ENCODE measurements at regions not wholly inside any gene's neighbourhood (a gene's known extent, or its start where the extent isn't known, plus 50 kb on each side); places are given as distances from the start of the nearest gene placed in this dataset.

- Mint-ChIP-seq H3K4me3 (no peak overlapping the region), H3K27me3 (no peaks in the 10 kb centered on the region), H3K4me1 (ENCODE audit: low read depth) (no peaks in the 10 kb centered on the region), H3K36me3 (ENCODE audit: low read depth) (no peaks in the 10 kb centered on the region), H3K9me3 (no peaks in the 10 kb centered on the region), H3K27ac (no peak overlapping the region)
- DNase-seq (no peak), ATAC-seq (no peak)
- ChIA-PET CTCF (no interaction called here), POLR2A (no interaction called here)
- TF ChIP-seq, protein P1, sequence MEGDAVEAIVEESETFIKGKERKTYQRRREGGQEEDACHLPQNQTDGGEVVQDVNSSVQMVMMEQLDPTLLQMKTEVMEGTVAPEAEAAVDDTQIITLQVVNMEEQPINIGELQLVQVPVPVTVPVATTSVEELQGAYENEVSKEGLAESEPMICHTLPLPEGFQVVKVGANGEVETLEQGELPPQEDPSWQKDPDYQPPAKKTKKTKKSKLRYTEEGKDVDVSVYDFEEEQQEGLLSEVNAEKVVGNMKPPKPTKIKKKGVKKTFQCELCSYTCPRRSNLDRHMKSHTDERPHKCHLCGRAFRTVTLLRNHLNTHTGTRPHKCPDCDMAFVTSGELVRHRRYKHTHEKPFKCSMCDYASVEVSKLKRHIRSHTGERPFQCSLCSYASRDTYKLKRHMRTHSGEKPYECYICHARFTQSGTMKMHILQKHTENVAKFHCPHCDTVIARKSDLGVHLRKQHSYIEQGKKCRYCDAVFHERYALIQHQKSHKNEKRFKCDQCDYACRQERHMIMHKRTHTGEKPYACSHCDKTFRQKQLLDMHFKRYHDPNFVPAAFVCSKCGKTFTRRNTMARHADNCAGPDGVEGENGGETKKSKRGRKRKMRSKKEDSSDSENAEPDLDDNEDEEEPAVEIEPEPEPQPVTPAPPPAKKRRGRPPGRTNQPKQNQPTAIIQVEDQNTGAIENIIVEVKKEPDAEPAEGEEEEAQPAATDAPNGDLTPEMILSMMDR (IDR thresholded peaks at IDR 0.05) = no peak
- intact Hi-C loops (cut with micrococcal nuclease) = no loop called here
Observed at GRCh38 chr5:136805466-136805865, 440.1 kb upstream of the TRPC7 start.

DNA sequence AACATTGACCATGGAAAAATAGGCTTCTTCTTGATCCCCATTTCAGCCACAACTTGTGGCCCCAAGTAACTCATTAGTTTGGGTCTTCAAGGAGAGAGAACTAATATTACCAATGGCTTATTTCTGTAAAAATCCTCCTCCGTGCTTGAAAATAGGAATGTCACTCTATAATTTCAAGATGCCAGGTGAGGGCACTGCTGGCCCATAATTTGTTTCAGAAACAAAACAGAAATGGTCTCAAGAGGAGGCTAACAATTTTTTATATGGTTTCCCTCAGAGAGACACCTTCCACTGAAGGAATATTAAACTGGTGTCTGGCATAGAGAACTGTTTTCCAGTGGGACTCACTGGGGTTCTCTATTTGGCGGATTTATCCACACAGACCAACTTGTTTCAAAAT lies 437.0 kb upstream of the TRPC7 start:
- no peaks in the 10 kb centered on the region for H3K36me3 Mint-ChIP-seq (ENCODE audit: low read depth)
- TF ChIP-seq, protein P1 (IDR thresholded peaks at IDR 0.05) = no peak
- POLR2A ChIA-PET = no interaction called here
- intact Hi-C loops (cut with micrococcal nuclease) = no loop called here
- no peaks in the 10 kb centered on the region for H3K9me3 Mint-ChIP-seq
- H3K4me1 Mint-ChIP-seq (ENCODE audit: low read depth) = no peaks in the 10 kb centered on the region
- no peak for ATAC-seq
- H3K4me3 Mint-ChIP-seq = no peak overlapping the region
- H3K27ac Mint-ChIP-seq = no peak overlapping the region
- CTCF ChIA-PET = no interaction called here
- H3K27me3 Mint-ChIP-seq = no peaks in the 10 kb centered on the region
- no peak for DNase-seq

- Mint-ChIP-seq H3K27ac (no peak overlapping the region), H3K4me1 (ENCODE audit: low read depth) (no peaks in the 10 kb centered on the region), H3K9me3 (no peaks in the 10 kb centered on the region), H3K27me3 (no peaks in the 10 kb centered on the region), H3K36me3 (ENCODE audit: low read depth) (no peaks in the 10 kb centered on the region), H3K4me3 (no peak overlapping the region)
- ATAC-seq (no peak), DNase-seq (no peak)
- CTCF ChIA-PET = no interaction called here
- POLR2A ChIA-PET = no interaction called here
- TF ChIP-seq, protein P1 (IDR thresholded peaks at IDR 0.05) = no peak
- intact Hi-C loops (cut with micrococcal nuclease) = no loop called here
Observed at GRCh38 chr5:136799806-136800372, 434.5 kb upstream of the TRPC7 start.

- CTCF ChIA-PET = no interaction called here
- Mint-ChIP-seq H3K27ac (no peak overlapping the region), H3K4me1 (ENCODE audit: low read depth) (no peaks in the 10 kb centered on the region), H3K27me3 (no peaks in the 10 kb centered on the region), H3K36me3 (ENCODE audit: low read depth) (no peaks in the 10 kb centered on the region), H3K4me3 (no peak overlapping the region), H3K9me3 (peaks cover 1% of the 10 kb centered on the region)
- TF ChIP-seq, protein P1 (IDR thresholded peaks at IDR 0.05) = no peak
- DNase-seq (no peak), ATAC-seq (no peak)
- POLR2A ChIA-PET = no interaction called here
- intact Hi-C loops (cut with micrococcal nuclease) = no loop called here
Observed at GRCh38 chr5:136793300-136793699, 428.0 kb upstream of the TRPC7 start.

DNA sequence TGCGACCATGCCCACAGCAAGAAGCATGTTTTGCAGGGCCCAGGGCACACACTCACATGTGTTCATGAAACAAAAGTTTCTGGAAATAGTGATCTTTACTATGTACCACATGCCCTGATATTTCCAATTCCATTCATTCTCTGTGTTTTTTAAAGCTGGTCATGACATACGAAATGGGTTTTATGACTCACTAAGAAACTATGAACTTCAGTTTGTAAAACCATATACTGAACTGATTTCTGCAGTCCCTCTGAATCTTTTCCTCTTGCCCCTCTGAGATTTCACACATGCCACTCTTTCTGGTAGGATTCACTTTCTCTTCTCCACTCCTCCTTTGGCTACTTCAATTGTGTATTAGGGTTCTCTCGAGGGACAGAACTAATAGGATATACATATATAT lies 416.1 kb upstream of the TRPC7 start:
- Mint-ChIP-seq H3K9me3 (no peaks in the 10 kb centered on the region), H3K4me3 (no peak overlapping the region), H3K27ac (no peak overlapping the region), H3K36me3 (ENCODE audit: low read depth) (no peaks in the 10 kb centered on the region), H3K27me3 (no peaks in the 10 kb centered on the region), H3K4me1 (ENCODE audit: low read depth) (no peaks in the 10 kb centered on the region)
- POLR2A ChIA-PET = no interaction called here
- intact Hi-C loops (cut with micrococcal nuclease) = no loop called here
- TF ChIP-seq, protein P1 (IDR thresholded peaks at IDR 0.05) = no peak
- ATAC-seq (no peak), DNase-seq (no peak)
- CTCF ChIA-PET = no interaction called here
